Heart right ventricle (tissue), 16 donors: ENCODE measurements at regions not wholly inside any gene's neighbourhood (a gene's known extent, or its start where the extent isn't known, plus 50 kb on each side); places are given as distances from the start of the nearest gene placed in this dataset.

Experiments
- ATAC-seq, 8 donors: fragments of 200-7000 bp; cut with Tn5 transposase; one replicate each; pipeline ENCODE4 v1.9.1; 2020; ENCODE audit warnings: mild to moderate bottlenecking in 8 of 8, moderate library complexity in 8 of 8, moderate number of reproducible peaks in 1 of 8
- DNase-seq, 2 donors: peaks; one replicate each; pipeline ENCODE4 v3.0.0-alpha.2; 2020
- H3K27ac ChIP-seq, 10 donors: fragments of 200-600 bp; sonication (generic) in 2 of 10; one replicate each; pipeline versions ENCODE4 v1.5.0 to v1.8.0; 2020 to 2022; ENCODE audit warnings: mild to moderate bottlenecking in 3 of 10
- H3K27me3 ChIP-seq, 7 donors: fragments of 200-600 bp; one replicate each; pipeline ENCODE4 v1.8.0; 2021 to 2022; ENCODE audit warnings: mild to moderate bottlenecking in 2 of 7
- H3K36me3 ChIP-seq, 9 donors: fragments of 200-600 bp; sonication (generic) in 1 of 9; one replicate each; pipeline versions ENCODE4 v1.5.0 to v1.8.0; 2020 to 2022; ENCODE audit warnings: mild to moderate bottlenecking in 2 of 9
- H3K4me1 ChIP-seq, 9 donors: fragments of 200-600 bp; sonication (generic) in 1 of 9; one replicate each; pipeline versions ENCODE4 v1.5.0 to v1.8.0; 2020 to 2022; ENCODE audit warnings: mild to moderate bottlenecking in 4 of 9
- H3K4me3 ChIP-seq, 10 donors: fragments of 200-600 bp; sonication (generic) in 2 of 10; one replicate each; pipeline versions ENCODE4 v1.5.0 to v1.8.0; 2020 to 2022; ENCODE audit warnings: mild to moderate bottlenecking in 7 of 10, moderate library complexity in 2 of 10
- H3K9me3 ChIP-seq, 11 donors: fragments of 200-600 bp in 10 of 11; sonication (generic) in 2 of 11; one replicate each; pipeline versions ENCODE4 v1.5.0 to v1.8.0; 2013 to 2022; ENCODE audit warnings: mild to moderate bottlenecking in 2 of 11, control low read depth in 1 of 11, moderate library complexity in 1 of 11
- WGBS, 2 donors: extraction: QIAGEN DNeasy Blood & Tissue Kit; methylation state at CpG; one replicate each; pipeline ENCODE4 v1.1.7; 2013; ENCODE audit warnings: inconsistent platforms in 1 of 2; 5-methylcytosine and 5-hydroxymethylcytosine counted together
- intact Hi-C, 10 donors: fragments of 100-400 bp; cut with DNase I; formaldehyde crosslinking; loops; one replicate each; pipeline versions ENCODE4 v1.11.1 to v1.14.2; 2022
- TF ChIP-seq, protein P1 (sequence below), 9 donors: fragments of 200-600 bp; sonication (generic) in 2 of 9; IDR thresholded peaks; one replicate each; pipeline versions ENCODE4 v1.5.0 to v1.8.0; 2021 to 2022; ENCODE audit warnings: antibody characterized with exemption in 9 of 9, mild to moderate bottlenecking in 5 of 9, moderate library complexity in 1 of 9
- donor health status: Arrhythmogenic right ventricular cardiomyopathy.
- donor health status: ischemic (EF 13 %, LVEDD 7.1; RV severe dilation, severe dysfunction).
- donor health status: healthy with polysubstance abuse.
- donor health status: DM: no; HTN: yes; CAD: no.
- donor health status: DM: no; HTN: no; CAD: no.
- donor health status: ischemic (EF 25% LVEDD 6.9; RV normal size, moderate dysfunction).
- donor health status: ischemic (EF 25% LVEDD 5.7; RV mildly dilated, moderate dysfunction).
- donor health status: healthy.
- donor health status: DM: yes; HTN: yes; CAD: no.
- donor health status: Ischemic cardiomyopathy.
- donor health status: ischemic (EF 35%, LVEDD 5.7; RV mildly dilated, moderate dysfunction).
- donor health status: nonischemic (EF 11% LVEDD 7.7; RV severe dilation, severe dysfunction).
- donor health status: DM: yes; HTN: yes; CAD: no.
- donor health status: PGD.
- donor health status: ischemic (EF 29% LVEDD 5.4; RV normal size, mild dysfunction).
- donor health status: nonischemic (EF 23%, LVEDD 6.1; RV moderate dilation, normal function).

DNA sequence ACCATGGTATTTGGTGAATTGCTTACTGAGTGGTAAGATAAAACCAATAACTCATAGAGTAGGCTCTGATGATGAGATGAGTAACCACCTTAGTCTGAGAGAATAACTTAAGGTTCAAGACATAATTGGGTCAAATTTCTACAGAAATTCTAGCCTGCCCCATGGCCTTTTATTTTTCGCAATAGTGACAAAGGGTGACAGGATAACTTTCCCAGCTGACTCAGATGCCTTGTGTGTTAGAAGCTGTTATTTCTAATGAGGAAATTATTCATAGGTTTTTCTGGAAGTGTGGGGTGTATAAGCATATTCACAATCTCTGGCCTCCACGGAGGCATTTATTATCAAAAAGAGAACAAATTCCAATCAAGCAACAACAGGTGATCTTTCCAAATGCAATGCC lies 159.0 kb downstream of the NUP35 start:
- TF ChIP-seq, protein P1, sequence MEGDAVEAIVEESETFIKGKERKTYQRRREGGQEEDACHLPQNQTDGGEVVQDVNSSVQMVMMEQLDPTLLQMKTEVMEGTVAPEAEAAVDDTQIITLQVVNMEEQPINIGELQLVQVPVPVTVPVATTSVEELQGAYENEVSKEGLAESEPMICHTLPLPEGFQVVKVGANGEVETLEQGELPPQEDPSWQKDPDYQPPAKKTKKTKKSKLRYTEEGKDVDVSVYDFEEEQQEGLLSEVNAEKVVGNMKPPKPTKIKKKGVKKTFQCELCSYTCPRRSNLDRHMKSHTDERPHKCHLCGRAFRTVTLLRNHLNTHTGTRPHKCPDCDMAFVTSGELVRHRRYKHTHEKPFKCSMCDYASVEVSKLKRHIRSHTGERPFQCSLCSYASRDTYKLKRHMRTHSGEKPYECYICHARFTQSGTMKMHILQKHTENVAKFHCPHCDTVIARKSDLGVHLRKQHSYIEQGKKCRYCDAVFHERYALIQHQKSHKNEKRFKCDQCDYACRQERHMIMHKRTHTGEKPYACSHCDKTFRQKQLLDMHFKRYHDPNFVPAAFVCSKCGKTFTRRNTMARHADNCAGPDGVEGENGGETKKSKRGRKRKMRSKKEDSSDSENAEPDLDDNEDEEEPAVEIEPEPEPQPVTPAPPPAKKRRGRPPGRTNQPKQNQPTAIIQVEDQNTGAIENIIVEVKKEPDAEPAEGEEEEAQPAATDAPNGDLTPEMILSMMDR (IDR thresholded peaks at IDR 0.05) = no peak

GRCh38 chr2:183284606-183285005 lies 160.4 kb downstream of the NUP35 start:
- H3K27me3 ChIP-seq = no peaks in the 10 kb centered on the region
- intact Hi-C loops = no loop called here
- no peaks in the 10 kb centered on the region for H3K36me3 ChIP-seq
- TF ChIP-seq, protein P1 (IDR thresholded peaks at IDR 0.05) = no peak
- H3K27ac ChIP-seq = no peak overlapping the region
- no peak overlapping the region for H3K4me3 ChIP-seq
- ATAC-seq (no peak), DNase-seq (no peak)
- H3K9me3 ChIP-seq = peaks cover 0 to 5% (median 0%) of the 10 kb centered on the region in 11 donors
- H3K4me1 ChIP-seq = no peaks in the 10 kb centered on the region

More for the DNA sequence above, 159.0 kb downstream of the NUP35 start:
- H3K36me3 ChIP-seq = no peaks in the 10 kb centered on the region
- DNase-seq = no peak
- H3K27ac ChIP-seq = no peak overlapping the region
- no peaks in the 10 kb centered on the region for H3K4me1 ChIP-seq
- WGBS, 2 donors = 87 to 89% methylated on average over 2 of the region's 2 CpGs
- peaks cover 0 to 5% (median 0%) of the 10 kb centered on the region in 11 donors for H3K9me3 ChIP-seq
- no peak overlapping the region for H3K4me3 ChIP-seq
- intact Hi-C loops = no loop called here
- no peak for ATAC-seq
- no peaks in the 10 kb centered on the region for H3K27me3 ChIP-seq

DNA sequence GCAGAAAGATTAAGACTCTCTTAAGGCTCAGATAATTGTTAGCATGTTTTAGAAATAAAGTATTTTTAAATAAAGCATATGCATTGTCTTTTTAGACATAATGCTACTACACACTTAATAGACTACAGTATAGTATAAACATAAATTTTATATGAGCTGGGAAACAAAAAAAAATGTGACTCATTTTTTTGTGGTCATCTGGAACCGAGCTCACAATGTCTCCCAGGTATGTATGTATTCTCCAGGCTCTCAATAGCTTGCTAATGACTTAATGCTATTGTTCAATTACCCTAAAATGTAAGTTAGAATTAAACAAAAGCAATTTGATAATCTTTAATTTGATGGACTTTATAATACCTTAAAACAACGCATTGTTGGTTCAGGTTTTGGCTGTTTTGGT lies 167.2 kb downstream of the NUP35 start:
- peaks cover 0 to under 1% (median 0%) of the 10 kb centered on the region in 11 donors for H3K9me3 ChIP-seq
- intact Hi-C loops = no loop called here
- no peaks in the 10 kb centered on the region for H3K36me3 ChIP-seq
- no peaks in the 10 kb centered on the region for H3K4me1 ChIP-seq
- H3K4me3 ChIP-seq = no peak overlapping the region
- H3K27me3 ChIP-seq = no peaks in the 10 kb centered on the region
- DNase-seq (no peak), ATAC-seq (no peak)
- TF ChIP-seq, protein P1 (IDR thresholded peaks at IDR 0.05) = no peak
- H3K27ac ChIP-seq = no peak overlapping the region
- WGBS, 2 donors = 69 to 75% methylated on average over 2 of the region's 2 CpGs

DNA sequence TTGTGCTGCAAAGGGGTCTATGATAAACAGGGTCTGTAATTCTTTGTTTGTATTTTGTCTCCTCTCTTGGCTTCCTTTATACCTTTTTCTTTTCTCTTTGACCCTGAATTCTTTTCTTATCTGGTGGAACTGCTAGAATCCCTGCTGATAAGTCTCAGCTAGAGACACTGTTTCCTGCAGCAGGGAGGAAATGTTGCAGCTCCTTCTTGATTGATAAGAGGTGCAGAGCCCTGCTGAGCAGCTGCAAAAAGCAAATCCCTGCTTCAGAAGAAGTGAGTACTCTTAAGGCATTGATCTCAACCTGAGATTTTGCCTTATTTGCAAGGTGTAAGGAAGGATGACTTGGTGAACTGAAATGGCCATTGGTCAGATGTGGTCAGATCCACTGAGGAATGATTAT lies 167.8 kb downstream of the NUP35 start:
- no peak overlapping the region for H3K27ac ChIP-seq
- H3K36me3 ChIP-seq = no peaks in the 10 kb centered on the region
- peaks cover 0 to 4% (median 0%) of the 10 kb centered on the region in 11 donors for H3K9me3 ChIP-seq
- no peaks in the 10 kb centered on the region for H3K4me1 ChIP-seq
- no peak overlapping the region for H3K4me3 ChIP-seq
- TF ChIP-seq, protein P1 (IDR thresholded peaks at IDR 0.05) = no peak
- no peaks in the 10 kb centered on the region for H3K27me3 ChIP-seq
- intact Hi-C loops = no loop called here
- ATAC-seq = no peak
- DNase-seq = no peak

DNA sequence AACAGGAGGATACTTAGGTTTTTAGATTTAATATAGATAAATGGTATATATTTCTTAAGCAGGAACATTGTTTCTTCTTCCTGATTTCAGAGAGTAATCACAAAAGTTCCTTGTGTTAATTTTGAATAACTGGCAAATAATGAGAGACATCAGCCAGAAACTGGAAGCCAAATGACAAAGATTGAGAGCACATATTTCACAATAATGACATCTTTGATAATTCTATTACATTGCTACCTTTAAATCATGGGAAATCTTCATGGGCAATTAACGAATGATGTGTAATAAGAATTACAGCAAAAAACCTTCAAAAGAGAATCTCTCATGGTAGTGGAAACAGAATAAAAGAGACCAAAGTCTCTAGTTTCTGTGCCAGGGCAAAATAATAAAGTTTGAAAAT lies 215.1 kb downstream of the NUP35 start:
- WGBS, 2 donors = 87% methylated on average over 1 of the region's 1 CpG
- no peak for ATAC-seq
- intact Hi-C loops = no loop called here

More for the DNA sequence above, 215.1 kb downstream of the NUP35 start:
- DNase-seq = no peak
- no peaks in the 10 kb centered on the region for H3K4me1 ChIP-seq
- no peaks in the 10 kb centered on the region for H3K27me3 ChIP-seq
- no peak overlapping the region for H3K27ac ChIP-seq
- peaks cover 0 to 38% (median 11%) of the 10 kb centered on the region in 11 donors for H3K9me3 ChIP-seq
- no peak overlapping the region for H3K4me3 ChIP-seq
- no peaks in the 10 kb centered on the region for H3K36me3 ChIP-seq
- TF ChIP-seq, protein P1 (IDR thresholded peaks at IDR 0.05) = no peak
